ENCODE measurements at regions not wholly inside any gene's neighbourhood (a gene's known extent, or its start where the extent isn't known, plus 50 kb on each side); places are given as distances from the start of the nearest gene placed in this dataset.
"Not testable (repeated sequence)": the region's sequence is repeated elsewhere in the genome, so short reads cannot be mapped to it uniquely, and the experiment has no call there.

- in situ Hi-C loops (cut with MboI; ENCODE audit: low sequenced_read_pairs), result no loop called here
Observed at GRCh38 chr17:74119049-74119580, 84.4 kb upstream of the RPL38 start.

- in situ Hi-C loops (cut with MboI; ENCODE audit: low sequenced_read_pairs), result no loop called here
Observed at GRCh38 chr17:74119965-74120364, 83.5 kb upstream of the RPL38 start.

GRCh38 chr17:74123350-74123749 is 80.1 kb upstream of the RPL38 start:
- in situ Hi-C loops (cut with MboI; ENCODE audit: low sequenced_read_pairs), result no loop called here

GRCh38 chr17:74123866-74124444 is 79.5 kb upstream of the RPL38 start:
- in situ Hi-C loops (cut with MboI; ENCODE audit: low sequenced_read_pairs), result no loop called here

- in situ Hi-C loops (cut with MboI; ENCODE audit: low sequenced_read_pairs), result no loop called here
Observed at GRCh38 chr17:74125156-74125555, 78.3 kb upstream of the RPL38 start.

- in situ Hi-C loops (cut with MboI; ENCODE audit: low sequenced_read_pairs), result no loop called here
Observed at GRCh38 chr17:74126179-74126900, 77.1 kb upstream of the RPL38 start.

- in situ Hi-C loops (cut with MboI; ENCODE audit: low sequenced_read_pairs), result no loop called here
Observed at GRCh38 chr17:74126959-74127358, 76.5 kb upstream of the RPL38 start.

- in situ Hi-C loops (cut with MboI; ENCODE audit: low sequenced_read_pairs), result no loop called here
Observed at GRCh38 chr17:74128456-74129211, 74.8 kb upstream of the RPL38 start.

GRCh38 chr17:74129800-74130199 is 73.7 kb upstream of the RPL38 start:
- in situ Hi-C loops (cut with MboI; ENCODE audit: low sequenced_read_pairs), result not testable (repeated sequence)

- in situ Hi-C loops (cut with MboI; ENCODE audit: low sequenced_read_pairs), result no loop called here
Observed at GRCh38 chr17:74130276-74130675, 73.2 kb upstream of the RPL38 start.

GRCh38 chr17:74130841-74131240 is 72.6 kb upstream of the RPL38 start:
- in situ Hi-C loops (cut with MboI; ENCODE audit: low sequenced_read_pairs), result no loop called here

- in situ Hi-C loops (cut with MboI; ENCODE audit: low sequenced_read_pairs), result no loop called here
Observed at GRCh38 chr17:74132354-74132753, 71.1 kb upstream of the RPL38 start.

GRCh38 chr17:74133740-74134139 is 69.7 kb upstream of the RPL38 start:
- in situ Hi-C loops (cut with MboI; ENCODE audit: low sequenced_read_pairs), result no loop called here

- in situ Hi-C loops (cut with MboI; ENCODE audit: low sequenced_read_pairs), result not testable (repeated sequence)
Observed at GRCh38 chr17:74134234-74134633, 69.2 kb upstream of the RPL38 start.

GRCh38 chr17:74134991-74135390 is 68.5 kb upstream of the RPL38 start:
- in situ Hi-C loops (cut with MboI; ENCODE audit: low sequenced_read_pairs), result no loop called here

GRCh38 chr17:74135391-74136167 is 67.9 kb upstream of the RPL38 start:
- in situ Hi-C loops (cut with MboI; ENCODE audit: low sequenced_read_pairs), result no loop called here

- in situ Hi-C loops (cut with MboI; ENCODE audit: low sequenced_read_pairs), result no loop called here
Observed at GRCh38 chr17:74137416-74137815, 66.1 kb upstream of the RPL38 start.

GRCh38 chr17:74139120-74139519 is 64.4 kb upstream of the RPL38 start:
- in situ Hi-C loops (cut with MboI; ENCODE audit: low sequenced_read_pairs), result no loop called here

GRCh38 chr17:74140282-74140681 is 63.2 kb upstream of the RPL38 start:
- in situ Hi-C loops (cut with MboI; ENCODE audit: low sequenced_read_pairs), result no loop called here

GRCh38 chr17:74141612-74142011 is 61.9 kb upstream of the RPL38 start:
- in situ Hi-C loops (cut with MboI; ENCODE audit: low sequenced_read_pairs), result no loop called here

- in situ Hi-C loops (cut with MboI; ENCODE audit: low sequenced_read_pairs), result not testable (repeated sequence)
Observed at GRCh38 chr17:74143318-74143717, 60.2 kb upstream of the RPL38 start.

Measured in HL-60/S4 (cell line).